SK-N-MC (cell line): ENCODE measurements at regions not wholly inside any gene's neighbourhood (a gene's known extent, or its start where the extent isn't known, plus 50 kb on each side); places are given as distances from the start of the nearest gene placed in this dataset.

ENCODE experiments used
- EZH2 ChIP-seq: fragments of 200-600 bp; sonication (generic); IDR thresholded peaks from one replicate; pipeline ENCODE4 v1.6.1; 2017; ENCODE audit warnings: antibody characterized with exemption
- FOXP2 ChIP-seq: optimal IDR thresholded peaks from 2 replicates; pipeline ENCODE3; 2011; ENCODE audit warnings: mild to moderate bottlenecking, moderate library complexity; ENCODE audit not compliant: insufficient read depth; ENCODE audit errors: extremely low read length, control extremely low read depth
- POLR2AphosphoS5 ChIP-seq: IDR thresholded peaks from 2 replicates; pipeline ENCODE4 v1.6.1; 2012; ENCODE audit warnings: mild to moderate bottlenecking, low read depth, low read length, borderline replicate concordance

GRCh38 chr3:34828847-34829246, 810.5 kb upstream of the ARPP21 start:
- no peak for TF ChIP-seq EZH2
- no peak for TF ChIP-seq POLR2AphosphoS5
- no peak for TF ChIP-seq FOXP2
